Stimulated activated CD4-positive, alpha-beta T cell treated with anti-CD3 and anti-CD28 coated beads, Interleukin-4, amount 100 ng/mL, for 24 hours (primary cell): ENCODE measurements at regions not wholly inside any gene's neighbourhood (a gene's known extent, or its start where the extent isn't known, plus 50 kb on each side); places are given as distances from the start of the nearest gene placed in this dataset.

Source experiments
- DNase-seq: peaks from one replicate; pipeline ENCODE4 v3.0.0-alpha.2; 2020

- no peak for DNase-seq
Measured at GRCh38 chr9:777978-778377, 63.5 kb upstream of the DMRT1 start.

DNA sequence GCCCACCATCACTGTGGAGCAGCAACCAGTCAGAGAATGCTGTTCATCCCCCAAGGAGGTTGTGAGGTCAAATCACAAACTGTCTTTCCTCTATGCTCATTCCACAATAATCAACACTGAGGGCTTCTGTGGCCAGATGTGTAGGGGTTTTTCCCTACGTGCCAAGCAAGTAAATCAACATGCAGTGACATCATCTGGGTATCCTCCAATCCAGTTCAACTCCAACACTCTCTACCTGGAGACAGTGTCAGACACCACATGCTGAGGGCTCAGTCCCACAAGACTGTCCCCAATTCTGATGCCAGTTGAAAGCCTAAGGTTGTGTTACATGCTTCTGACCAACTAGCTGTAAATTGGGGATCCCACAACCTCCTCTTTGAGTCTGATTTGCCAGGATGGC is 57.3 kb upstream of the DMRT1 start:
- no peak for DNase-seq

DNA sequence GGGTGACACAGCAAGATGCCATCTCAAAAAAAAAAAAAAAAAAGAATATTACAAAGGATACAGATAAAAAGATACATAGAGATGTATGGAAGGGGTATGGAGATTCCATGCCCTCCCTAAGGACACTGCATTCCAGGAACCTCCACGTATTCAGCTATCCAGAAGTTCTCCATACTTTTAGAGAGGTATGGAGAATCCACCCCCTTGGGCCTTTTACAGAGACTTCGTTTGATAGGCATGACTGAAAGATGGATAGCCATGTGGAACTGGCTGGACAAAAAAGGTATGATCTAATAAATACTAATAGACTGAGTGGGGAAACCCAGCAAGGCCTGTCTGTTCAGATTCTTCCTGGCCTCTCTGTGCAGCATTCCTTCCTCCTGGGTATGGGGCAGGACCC is 56.6 kb upstream of the DMRT1 start:
- no peak for DNase-seq

DNA sequence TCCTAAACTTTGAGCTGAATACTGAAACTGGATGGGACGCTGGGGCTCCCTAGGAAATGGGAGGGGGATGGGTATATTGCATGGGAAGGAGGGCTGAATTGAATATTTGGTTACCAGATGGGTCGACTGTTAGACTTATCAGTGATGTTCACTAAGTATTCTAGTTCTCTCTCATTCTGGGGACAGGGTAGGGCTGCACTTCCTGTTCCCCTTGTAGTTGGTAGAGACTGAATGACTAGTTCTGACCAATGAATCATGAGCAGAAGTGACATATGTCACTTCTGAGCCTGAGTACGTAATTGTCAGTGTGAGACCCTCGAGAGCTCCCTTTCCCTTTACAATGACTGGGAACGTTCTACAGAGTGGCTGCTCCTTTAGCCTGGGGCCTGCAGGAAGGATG is 55.5 kb upstream of the DMRT1 start:
- no peak for DNase-seq

DNA sequence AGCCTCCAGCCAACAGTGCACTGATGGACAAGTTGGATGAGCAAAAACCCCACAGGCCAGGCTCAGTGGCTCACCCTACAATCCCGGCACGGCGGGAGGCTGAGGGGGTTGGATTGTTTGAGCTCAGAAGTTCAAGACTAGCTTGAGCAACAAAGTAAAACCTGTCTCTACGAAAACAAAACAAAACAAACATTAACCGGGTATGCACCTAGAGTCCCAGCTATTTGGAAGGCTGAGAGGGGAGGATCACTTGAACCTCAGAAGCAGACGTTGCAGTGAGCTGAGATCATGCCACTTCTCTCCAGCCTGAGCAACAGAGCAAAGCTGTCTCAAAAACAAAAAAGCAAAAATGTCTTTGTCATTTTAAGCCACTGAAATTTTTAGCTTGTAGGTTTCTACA is 55.1 kb upstream of the DMRT1 start:
- DNase-seq, result no peak

GRCh38 chr9:788777-789176 is 52.7 kb upstream of the DMRT1 start:
- DNase-seq, result no peak
